ENCODE measurements at regions not wholly inside any gene's neighbourhood (a gene's known extent, or its start where the extent isn't known, plus 50 kb on each side); places are given as distances from the start of the nearest gene placed in this dataset.

DNA sequence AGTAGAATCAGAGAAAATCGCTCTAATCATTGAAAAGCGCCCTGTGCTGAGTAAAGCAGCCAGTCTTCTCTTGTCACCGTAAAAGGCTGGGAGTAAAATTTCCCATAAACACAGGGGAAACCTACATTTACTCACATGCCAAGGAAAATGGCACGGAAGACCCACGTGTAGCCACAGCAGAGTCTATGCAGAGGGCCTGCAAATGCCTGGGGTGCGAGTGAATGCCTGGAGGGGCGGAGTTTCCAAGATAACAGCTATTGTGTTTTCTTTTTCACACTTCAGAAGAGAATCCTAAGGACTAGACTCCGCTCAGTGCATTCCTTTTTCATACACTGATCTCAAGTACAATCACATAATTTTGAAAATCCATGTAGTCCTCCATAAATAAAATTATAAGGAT, 159.9 kb upstream of the FOXN3 start:
- TF ChIP-seq, protein P1, sequence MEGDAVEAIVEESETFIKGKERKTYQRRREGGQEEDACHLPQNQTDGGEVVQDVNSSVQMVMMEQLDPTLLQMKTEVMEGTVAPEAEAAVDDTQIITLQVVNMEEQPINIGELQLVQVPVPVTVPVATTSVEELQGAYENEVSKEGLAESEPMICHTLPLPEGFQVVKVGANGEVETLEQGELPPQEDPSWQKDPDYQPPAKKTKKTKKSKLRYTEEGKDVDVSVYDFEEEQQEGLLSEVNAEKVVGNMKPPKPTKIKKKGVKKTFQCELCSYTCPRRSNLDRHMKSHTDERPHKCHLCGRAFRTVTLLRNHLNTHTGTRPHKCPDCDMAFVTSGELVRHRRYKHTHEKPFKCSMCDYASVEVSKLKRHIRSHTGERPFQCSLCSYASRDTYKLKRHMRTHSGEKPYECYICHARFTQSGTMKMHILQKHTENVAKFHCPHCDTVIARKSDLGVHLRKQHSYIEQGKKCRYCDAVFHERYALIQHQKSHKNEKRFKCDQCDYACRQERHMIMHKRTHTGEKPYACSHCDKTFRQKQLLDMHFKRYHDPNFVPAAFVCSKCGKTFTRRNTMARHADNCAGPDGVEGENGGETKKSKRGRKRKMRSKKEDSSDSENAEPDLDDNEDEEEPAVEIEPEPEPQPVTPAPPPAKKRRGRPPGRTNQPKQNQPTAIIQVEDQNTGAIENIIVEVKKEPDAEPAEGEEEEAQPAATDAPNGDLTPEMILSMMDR (IDR thresholded peaks at IDR 0.05), result no peak
- no peak for TF ChIP-seq ZFX (IDR thresholded peaks at IDR 0.05; ENCODE audit: borderline replicate concordance)
